Spleen (tissue), 7 donors: ENCODE measurements at regions not wholly inside any gene's neighbourhood (a gene's known extent, or its start where the extent isn't known, plus 50 kb on each side); places are given as distances from the start of the nearest gene placed in this dataset.

ENCODE experiments used
- CTCF ChIP-seq, 11 experiments: fragments of 200-600 bp in 7 of 11; fragments of 450-650 bp in 4 of 11; sonication (generic) in 4 of 11; IDR thresholded peaks in 8 of 11; conservative IDR thresholded peaks in 3 of 11; 1 replicate in 7 of 11; 2 replicates in 4 of 11; pipeline versions ENCODE4 v1.4.0 to v1.8.0; 2016 to 2021; ENCODE audit warnings: antibody characterized with exemption in 11 of 11, inconsistent platforms in 4 of 11, mild to moderate bottlenecking in 1 of 11
- POLR2A ChIP-seq, 3 donors: fragments of 450-650 bp; IDR thresholded peaks; one replicate each; pipeline ENCODE4 v1.5.1; 2017; ENCODE audit warnings: antibody characterized with exemption in 3 of 3, mild to moderate bottlenecking in 1 of 3
- POLR2AphosphoS5 ChIP-seq, 3 donors: sonication (generic); formaldehyde crosslinking; IDR thresholded peaks; one replicate each; pipeline ENCODE4 v1.5.1; 2017; ENCODE audit warnings: antibody characterized with exemption in 3 of 3
- donor health status: DM: no; HTN: no; CAD: no; lungs with moderate emphysema.
- donor health status: DM: no; HTN: no; CAD: no.
- donor health status: DM: no; HTN: no; CAD: no.

- TF ChIP-seq POLR2A (IDR thresholded peaks at IDR 0.05) (no peak), CTCF (IDR thresholded peaks at IDR 0.05 in 8 of 11, conservative IDR thresholded peaks at IDR 0.05 in 3 of 11) (no peak), POLR2AphosphoS5 (IDR thresholded peaks at IDR 0.05) (no peak)
These were observed 465.1 kb downstream of the MEI4 start for GRCh38 chr6:78117966-78118365.
